K562 (cell line): ENCODE measurements at regions not wholly inside any gene's neighbourhood (a gene's known extent, or its start where the extent isn't known, plus 50 kb on each side); places are given as distances from the start of the nearest gene placed in this dataset.

Experiments used
- ATAC-seq: fragments of 200-7000 bp; cut with Tn5 transposase; 3 replicates; pipeline ENCODE4 v1.9.1; 2020; ENCODE audit warnings: moderate library complexity
- BruUV-seq: library from RNA; stranded (reverse); fragments of 400-500 nt; replicated peaks from 2 replicates; lab custom pipeline; 2021; lab: Mats Ljungman, UMichigan
- CTCF ChIA-PET: fragments of 300-600 bp; formaldehyde crosslinking; extraction: SDS; loops from one replicate; lab custom pipeline; 2021; ENCODE audit warnings: low intra/inter-chr PET ratio; lab: Yijun Ruan, JAX
- POLR2A ChIA-PET: fragments of 300-600, 350-650 bp; sonication (Branson Sonifier 250); formaldehyde crosslinking; extraction: SDS; loops from one replicate; lab custom pipeline; 2021; ENCODE audit warnings: antibody characterized with exemption, inconsistent platforms; lab: Yijun Ruan, JAX
- DNase-seq, 4 experiments: peaks; one replicate each; pipeline versions ENCODE4 v3.0.0 to v3.0.0-alpha.2; 2011 to 2018; ENCODE audit warnings: low spot score in 3 of 4, mixed read lengths in 3 of 4; ENCODE audit errors: extremely low read depth in 1 of 4
- FAIRE-seq: peaks from 2 replicates; lab custom pipeline; 2011; peaks lifted over from hg19 to GRCh38; lab: Jason Lieb, UNC
- H2AFZ ChIP-seq: 2 replicates; pipeline ENCODE4 v1.6.0; 2011; ENCODE audit warnings: low read depth, low read length, control low read depth, inconsistent platforms
- H3K27ac ChIP-seq: fragments of 200-600 bp; 3 replicates; pipeline ENCODE4 v1.8.0; 2011; ENCODE audit warnings: low read depth, mild to moderate bottlenecking, control low read depth, inconsistent platforms, low read length, moderate library complexity, mixed read lengths; ENCODE audit errors: extremely low read depth
- H3K27me3 ChIP-seq, 2 experiments: fragments of 300-600 bp in 1 of 2; 2 replicates in 1 of 2; 3 replicates in 1 of 2; pipeline versions ENCODE4 v1.6.0 to v1.8.0; 2011; ENCODE audit warnings: inconsistent platforms in 2 of 2, low read length in 2 of 2, mild to moderate bottlenecking in 1 of 2, mixed read lengths in 1 of 2, moderate library complexity in 1 of 2; ENCODE audit not compliant: control insufficient read depth in 2 of 2, insufficient read depth in 2 of 2
- H3K36me3 ChIP-seq: fragments of 300-600 bp; 3 replicates; pipeline ENCODE4 v1.8.0; 2011; ENCODE audit warnings: mild to moderate bottlenecking, low read length, inconsistent platforms; ENCODE audit not compliant: control insufficient read depth, insufficient read depth
- H3K4me1 ChIP-seq, 2 experiments: fragments of 200-600 bp in 1 of 2; replicated peaks in 1 of 2; 2 replicates in 1 of 2; 3 replicates in 1 of 2; pipeline versions ENCODE4 v1.5.1 to v1.8.0; 2011; ENCODE audit warnings: inconsistent platforms in 2 of 2, low read length in 2 of 2, mild to moderate bottlenecking in 1 of 2, mixed read lengths in 1 of 2, moderate library complexity in 1 of 2; ENCODE audit not compliant: control insufficient read depth in 2 of 2, insufficient read depth in 2 of 2
- H3K4me2 ChIP-seq: 2 replicates; pipeline ENCODE4 v1.6.1; 2011; ENCODE audit warnings: low read length, control low read depth, inconsistent platforms, mixed read lengths; ENCODE audit not compliant: insufficient read depth
- H3K4me3 ChIP-seq: fragments of 200-600 bp; sonication (generic), shearing (Covaris generic); 2 replicates; pipeline ENCODE4 v1.5.1; 2016; ENCODE audit warnings: control low read depth, inconsistent platforms
- H3K79me2 ChIP-seq: fragments of 200-600 bp; 3 replicates; pipeline ENCODE4 v1.8.0; 2011; ENCODE audit warnings: low read length, inconsistent platforms; ENCODE audit not compliant: control insufficient read depth, insufficient read depth
- H3K9ac ChIP-seq, 2 experiments: 2 replicates each; pipeline versions ENCODE4 v1.6.0 to v1.6.1; 2011; ENCODE audit warnings: low read depth in 2 of 2, low read length in 2 of 2, control low read depth in 1 of 2, inconsistent platforms in 1 of 2, mild to moderate bottlenecking in 1 of 2, mixed read lengths in 1 of 2; ENCODE audit not compliant: insufficient read depth in 1 of 2
- H3K9me1 ChIP-seq: one replicate; pipeline ENCODE4 v1.6.0; 2011; ENCODE audit warnings: inconsistent platforms, mild to moderate bottlenecking, low read length, moderate library complexity; ENCODE audit not compliant: control insufficient read depth, insufficient read depth
- H3K9me3 ChIP-seq: replicated peaks from 2 replicates; pipeline ENCODE4 v1.5.1; 2011; ENCODE audit warnings: low read depth, low read length, inconsistent platforms; ENCODE audit not compliant: control insufficient read depth, insufficient read depth
- H4K20me1 ChIP-seq: replicated peaks from 2 replicates; pipeline ENCODE4 v1.6.1; 2011; ENCODE audit warnings: low read length, inconsistent platforms, mixed read lengths; ENCODE audit not compliant: control insufficient read depth, insufficient read depth
- ELK3 ChIP-seq: fragments of 450-650 bp; formaldehyde crosslinking; IDR thresholded peaks from 2 replicates; pipeline ENCODE4 v1.4.0; 2020; ENCODE audit warnings: mild to moderate bottlenecking
- HINFP ChIP-seq: fragments of 450-650 bp; conservative IDR thresholded peaks from 2 replicates; pipeline ENCODE4 v1.6.1; 2016; ENCODE audit warnings: missing genetic modification characterization, low read depth, mild to moderate bottlenecking, control low read depth, missing compliant biosample characterization
- ID3 ChIP-seq, 2 experiments: fragments of 250-450 bp in 1 of 2; fragments of 450-650 bp in 1 of 2; sonication (Bioruptor Pico) in 1 of 2; IDR thresholded peaks; 2 replicates each; pipeline versions ENCODE4 v1.6.1 to v1.8.0; 2016 to 2021; ENCODE audit warnings: mild to moderate bottlenecking in 2 of 2, moderate library complexity in 2 of 2, missing compliant biosample characterization in 1 of 2, missing genetic modification characterization in 1 of 2
- KDM1A ChIP-seq, 2 experiments: fragments of 450-650 bp; IDR thresholded peaks; 2 replicates each; pipeline ENCODE4 v1.6.1; 2016; ENCODE audit warnings: mild to moderate bottlenecking in 2 of 2
- MEF2D ChIP-seq: conservative IDR thresholded peaks from 2 replicates; pipeline ENCODE4 v1.6.1; 2016; ENCODE audit warnings: low read depth, missing genetic modification characterization, missing compliant biosample characterization
- NKRF ChIP-seq: fragments of 450-650 bp; IDR thresholded peaks from 2 replicates; pipeline ENCODE4 v1.6.1; 2016; ENCODE audit warnings: borderline replicate concordance
- PHF8 ChIP-seq: fragments of 200-600 bp; sonication (generic); IDR thresholded peaks from 2 replicates; pipeline ENCODE4 v1.6.1; 2012; ENCODE audit warnings: mixed run types, mild to moderate bottlenecking, inconsistent platforms, low read length, moderate library complexity, borderline replicate concordance
- RBM14 ChIP-seq: fragments of 200-400 bp; formaldehyde crosslinking; IDR thresholded peaks from 2 replicates; pipeline ENCODE4 v1.6.1; 2018; ENCODE audit warnings: low read depth, mild to moderate bottlenecking, low read length, moderate library complexity, borderline replicate concordance; ENCODE audit not compliant: insufficient read depth
- SMC3 ChIP-seq: conservative IDR thresholded peaks from 2 replicates; pipeline ENCODE4 v1.6.1; 2011; ENCODE audit warnings: low read depth, low read length, improper control_type of control experiment; ENCODE audit not compliant: insufficient read depth
- TBL1XR1 ChIP-seq, 2 experiments: IDR thresholded peaks; 2 replicates each; pipeline ENCODE4 v1.6.1; 2012; ENCODE audit warnings: improper control_type of control experiment in 2 of 2, low read length in 2 of 2, mild to moderate bottlenecking in 1 of 2
- ZNF512 ChIP-seq: IDR thresholded peaks from 2 replicates; pipeline ENCODE4 v1.6.1; 2016; ENCODE audit warnings: missing genetic modification characterization, missing compliant biosample characterization
- WGBS: fragments of 100-300 bp; shearing (Covaris generic); methylation state at CpG from one replicate; pipeline ENCODE4 v1.1.6; 2016; ENCODE audit warnings: low coverage, mixed read lengths; ENCODE audit not compliant: insufficient coverage; ENCODE audit errors: missing lambda C conversion rate; 5-methylcytosine and 5-hydroxymethylcytosine counted together
- in situ Hi-C: fragments of 300-500 bp; cut with MboI; formaldehyde crosslinking; loops from 4 replicates; pipeline ENCODE4 v1.15.0; 2018; ENCODE audit warnings: inconsistent platforms, mixed read lengths
- intact Hi-C: fragments of 100-400 bp; cut with micrococcal nuclease; formaldehyde crosslinking; loops from 2 replicates; pipeline ENCODE4 v1.14.2; 2022

- TF ChIP-seq RBM14 (no peak), KDM1A (IDR thresholded peaks at IDR 0.05) (no peak), ZNF512 (tag) (no peak), PHF8 (no peak), TBL1XR1 (IDR thresholded peaks at IDR 0.05; ENCODE audit: low read length in 2 of 2) (no peak), NKRF (no peak), MEF2D (tag) (no peak), HINFP (tag) (no peak), SMC3 (no peak), ELK3 (CRISPR knock-in tag) (no peak), ID3 (CRISPR knock-in tag; IDR thresholded peaks at IDR 0.05) (no peak), ID3 (tag; IDR thresholded peaks at IDR 0.05) (no peak)
- ChIA-PET CTCF (no interaction called here), POLR2A (no interaction called here)
- H3K4me3 ChIP-seq, result no peak overlapping the region
- H3K9ac ChIP-seq, result no peak overlapping the region
- no peaks in the 10 kb centered on the region for H3K9me1 ChIP-seq
- no peaks in the 10 kb centered on the region for H3K9me3 ChIP-seq
- H4K20me1 ChIP-seq, result no peaks in the 10 kb centered on the region
- intact Hi-C loops, result no loop called here
- FAIRE-seq (no peak), DNase-seq (no peak), ATAC-seq (no peak)
- H3K27ac ChIP-seq, result no peak overlapping the region
- BruUV-seq, result no TSS peak
- no peaks in the 10 kb centered on the region for H3K79me2 ChIP-seq
- no peaks in the 10 kb centered on the region for H3K27me3 ChIP-seq
- in situ Hi-C loops, result no loop called here
- 3% methylated on average over 5 of the region's 5 CpGs for WGBS
- H3K4me1 ChIP-seq, result no peaks in the 10 kb centered on the region
- no peak overlapping the region for H2AFZ ChIP-seq
- no peak overlapping the region for H3K4me2 ChIP-seq
- H3K36me3 ChIP-seq, result no peaks in the 10 kb centered on the region
Observed at GRCh38 chr13:103694033-103694432, 627.8 kb upstream of the SLC10A2 start.
